ENCODE measurements at regions not wholly inside any gene's neighbourhood (a gene's known extent, or its start where the extent isn't known, plus 50 kb on each side); places are given as distances from the start of the nearest gene placed in this dataset.
"Not testable (repeated sequence)": the region's sequence is repeated elsewhere in the genome, so short reads cannot be mapped to it uniquely, and the experiment has no call there.

- ChIA-PET CTCF (no interaction called here), POLR2A (no interaction called here)
Measured at GRCh38 chr3:65303431-65303830, 615.6 kb upstream of the ADAMTS9 start.

GRCh38 chr3:65291448-65292125, 603.8 kb upstream of the ADAMTS9 start:
- ChIA-PET CTCF (no interaction called here), POLR2A (no interaction called here)

- ChIA-PET CTCF (no interaction called here), POLR2A (no interaction called here)
Measured at GRCh38 chr3:65288776-65289175, 601.0 kb upstream of the ADAMTS9 start.

GRCh38 chr3:65285956-65286355, 598.2 kb upstream of the ADAMTS9 start:
- ChIA-PET POLR2A (no interaction called here), CTCF (no interaction called here)

GRCh38 chr3:65284961-65285360, 597.2 kb upstream of the ADAMTS9 start:
- CTCF ChIA-PET = no interaction called here
- POLR2A ChIA-PET = no interaction called here

GRCh38 chr3:65284546-65284945, 596.7 kb upstream of the ADAMTS9 start:
- ChIA-PET POLR2A (no interaction called here), CTCF (no interaction called here)

GRCh38 chr3:65279225-65279782, 591.5 kb upstream of the ADAMTS9 start:
- POLR2A ChIA-PET = no interaction called here
- CTCF ChIA-PET = no interaction called here

GRCh38 chr3:65277798-65278197, 590.0 kb upstream of the ADAMTS9 start:
- ChIA-PET CTCF (no interaction called here), POLR2A (no interaction called here)

GRCh38 chr3:65276551-65276950, 588.8 kb upstream of the ADAMTS9 start:
- CTCF ChIA-PET = no interaction called here
- POLR2A ChIA-PET = no interaction called here

GRCh38 chr3:65268426-65268825, 580.6 kb upstream of the ADAMTS9 start:
- ChIA-PET POLR2A (no interaction called here), CTCF (no interaction called here)

- ChIA-PET CTCF (interaction anchor here (0.8 kb wide), 1 partner anchor 10 kb away, joined by 3 read pairs; no protein-coding TSS in a partner anchor), POLR2A (no interaction called here)
Measured at GRCh38 chr3:65265942-65266590, 578.3 kb upstream of the ADAMTS9 start.

- ChIA-PET POLR2A (no interaction called here), CTCF (no interaction called here)
Measured at GRCh38 chr3:65265511-65265910, 577.7 kb upstream of the ADAMTS9 start.

GRCh38 chr3:65262548-65262947, 574.7 kb upstream of the ADAMTS9 start:
- ChIA-PET CTCF (no interaction called here), POLR2A (no interaction called here)

- ChIA-PET POLR2A (no interaction called here), CTCF (no interaction called here)
Measured at GRCh38 chr3:65259946-65260345, 572.1 kb upstream of the ADAMTS9 start.

- POLR2A ChIA-PET, CTCF ChIA-PET: not testable (repeated sequence)
Measured at GRCh38 chr3:65252914-65253313, 565.1 kb upstream of the ADAMTS9 start.

GRCh38 chr3:65252266-65252665, 564.5 kb upstream of the ADAMTS9 start:
- ChIA-PET POLR2A (no interaction called here), CTCF (no interaction called here)

- ChIA-PET POLR2A (no interaction called here), CTCF (no interaction called here)
Measured at GRCh38 chr3:65251375-65251774, 563.6 kb upstream of the ADAMTS9 start.

- CTCF ChIA-PET = no interaction called here
- POLR2A ChIA-PET = no interaction called here
Measured at GRCh38 chr3:65246561-65246960, 558.8 kb upstream of the ADAMTS9 start.

GRCh38 chr3:65245133-65246063, 557.6 kb upstream of the ADAMTS9 start:
- CTCF ChIA-PET = no interaction called here
- POLR2A ChIA-PET = no interaction called here

- ChIA-PET POLR2A (no interaction called here), CTCF (no interaction called here)
Measured at GRCh38 chr3:65240366-65240765, 552.6 kb upstream of the ADAMTS9 start.

GRCh38 chr3:65238652-65239051, 550.9 kb upstream of the ADAMTS9 start:
- CTCF ChIA-PET = no interaction called here
- POLR2A ChIA-PET = no interaction called here

Measured in activated CD8-positive, alpha-beta memory T cell treated with anti-CD3 and anti-CD28 coated beads for 36 hours (primary cell).